ENCODE measurements at regions not wholly inside any gene's neighbourhood (a gene's known extent, or its start where the extent isn't known, plus 50 kb on each side); places are given as distances from the start of the nearest gene placed in this dataset.

DNA sequence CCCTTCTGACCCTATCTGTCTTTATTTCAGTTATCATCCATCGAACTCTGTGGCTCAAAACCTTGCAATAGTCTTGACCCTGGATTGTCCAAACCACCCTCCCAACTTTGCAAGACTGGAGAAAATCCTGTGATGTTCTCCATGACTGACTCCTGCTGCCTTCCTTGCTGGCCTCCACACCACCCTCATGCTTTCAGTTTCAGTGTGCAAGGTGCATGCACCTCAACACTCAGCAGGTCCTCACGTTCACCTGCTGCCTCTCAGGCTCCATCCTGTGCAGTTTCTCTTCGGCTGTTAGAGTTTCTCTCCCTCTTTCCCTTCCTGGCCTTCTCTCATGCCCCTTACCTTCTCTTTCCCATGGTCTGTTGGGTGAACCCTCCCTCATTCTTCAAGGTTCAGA lies 59.4 kb upstream of the ASIC2 start:
- no peak for DNase-seq

DNA sequence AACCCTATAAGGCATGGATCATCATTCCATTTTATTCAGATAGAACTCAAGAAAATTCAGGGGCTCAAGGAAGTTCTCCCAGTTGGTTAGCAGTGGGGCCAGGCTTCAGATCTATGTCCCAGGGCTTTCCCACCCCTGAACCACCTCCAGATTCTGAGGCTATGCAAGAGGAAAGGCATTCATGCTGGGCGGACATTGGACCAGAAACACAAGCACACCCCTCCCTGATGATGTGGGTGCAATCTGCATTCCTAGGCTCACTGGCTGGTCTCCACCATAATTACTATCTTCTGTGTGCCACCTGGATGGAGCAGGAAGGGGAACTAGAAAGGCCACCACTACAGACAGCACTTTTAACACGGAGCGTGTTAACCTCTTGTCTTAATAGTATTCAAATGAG lies 63.2 kb upstream of the ASIC2 start:
- no peak for DNase-seq

DNA sequence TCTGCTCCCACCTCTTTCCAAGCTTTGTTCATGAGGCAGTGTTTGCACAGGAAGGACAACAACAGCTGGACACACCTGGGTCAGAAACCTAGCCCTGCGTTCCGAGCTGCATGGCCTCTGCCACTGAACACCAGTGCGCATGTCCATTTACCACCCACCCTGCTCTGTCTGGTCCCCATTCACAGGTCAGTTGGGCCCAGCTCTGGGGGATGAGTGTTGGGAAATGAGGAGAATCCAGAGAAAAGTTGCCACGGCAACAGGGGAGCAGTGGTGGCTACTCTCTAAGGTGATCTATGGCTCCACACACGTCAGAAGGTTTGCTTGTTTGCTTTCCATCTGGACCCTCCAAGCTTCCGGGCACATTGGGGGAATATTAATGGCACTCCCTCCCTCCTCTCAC lies 70.4 kb upstream of the ASIC2 start:
- no peak for DNase-seq

DNA sequence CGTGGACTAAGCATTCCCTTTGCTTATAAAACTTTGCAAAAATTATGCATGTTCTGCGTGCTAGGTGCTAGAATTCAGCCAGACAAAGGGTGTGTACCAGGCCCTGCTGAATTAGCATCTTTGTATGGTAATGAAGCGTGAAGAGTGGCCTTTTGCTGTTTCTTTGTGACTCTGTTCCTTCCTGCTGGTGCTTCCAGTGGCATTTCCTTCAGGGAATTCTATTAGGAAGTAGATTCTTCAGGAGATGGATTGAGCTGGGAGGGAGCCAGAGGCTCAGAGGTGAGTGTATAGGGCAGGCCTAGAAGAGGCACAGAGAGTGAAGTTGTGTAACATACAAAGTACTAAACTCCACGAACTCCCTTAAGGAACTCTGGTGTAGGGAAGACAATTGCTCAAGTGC lies 73.9 kb upstream of the ASIC2 start:
- DNase-seq: no peak

DNA sequence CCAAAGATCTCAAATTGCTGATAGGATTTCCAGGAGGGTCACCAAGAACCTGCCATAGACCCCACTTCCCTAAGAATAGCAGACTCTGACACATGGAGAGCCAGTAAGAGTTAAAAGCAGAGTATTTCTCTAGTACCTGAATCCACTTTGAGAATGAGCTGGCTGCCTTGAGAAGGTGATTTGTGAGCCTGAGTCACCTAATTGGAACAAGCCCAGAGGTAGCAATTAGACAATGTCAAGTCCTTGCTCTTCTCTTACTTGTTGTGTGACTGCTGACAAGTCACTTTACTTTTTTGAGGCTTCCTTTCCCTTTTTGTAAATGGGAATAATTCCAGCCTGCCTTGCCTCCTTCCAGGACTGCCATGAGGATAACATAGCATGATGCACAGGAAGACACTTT lies 76.1 kb upstream of the ASIC2 start:
- DNase-seq: no peak

DNA sequence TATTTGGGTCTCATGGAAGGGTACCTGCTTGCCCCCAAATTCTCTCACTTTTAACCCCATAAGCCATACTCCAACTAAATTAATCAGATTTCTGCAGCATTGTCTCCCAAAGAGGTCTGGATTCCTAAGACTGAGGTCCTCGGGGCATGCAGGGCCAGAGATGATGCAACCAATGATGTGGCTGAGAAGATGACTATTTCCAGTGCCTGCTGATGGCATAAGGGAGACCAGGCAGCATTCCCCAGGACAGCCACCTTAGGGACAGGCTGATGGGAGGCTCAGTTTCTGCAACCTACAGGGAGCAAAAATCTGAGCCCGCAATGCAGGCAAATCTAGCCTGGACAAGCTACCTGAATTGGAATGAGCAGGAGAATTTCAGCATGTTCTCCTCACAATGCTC lies 76.8 kb upstream of the ASIC2 start:
- DNase-seq: no peak

DNA sequence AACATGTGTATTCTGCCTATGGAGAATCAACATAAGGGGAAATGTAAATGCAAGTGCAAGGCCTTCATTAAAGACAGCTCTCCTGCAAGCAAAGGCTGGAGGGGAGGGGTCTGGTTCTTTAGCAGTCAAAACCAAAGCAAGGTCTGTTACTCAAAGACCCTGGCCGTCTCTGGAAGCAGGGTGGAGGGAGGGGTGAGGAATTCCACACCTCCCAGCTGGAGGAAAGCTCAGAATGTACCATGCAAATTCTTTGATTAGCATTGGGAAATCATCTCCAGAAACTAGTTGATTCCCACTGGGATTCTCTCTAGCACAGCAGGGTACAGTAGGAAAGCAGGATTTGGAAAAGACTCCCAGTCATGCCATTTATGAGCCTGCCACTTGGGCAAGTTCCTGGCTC lies 77.3 kb upstream of the ASIC2 start:
- no peak for DNase-seq

DNA sequence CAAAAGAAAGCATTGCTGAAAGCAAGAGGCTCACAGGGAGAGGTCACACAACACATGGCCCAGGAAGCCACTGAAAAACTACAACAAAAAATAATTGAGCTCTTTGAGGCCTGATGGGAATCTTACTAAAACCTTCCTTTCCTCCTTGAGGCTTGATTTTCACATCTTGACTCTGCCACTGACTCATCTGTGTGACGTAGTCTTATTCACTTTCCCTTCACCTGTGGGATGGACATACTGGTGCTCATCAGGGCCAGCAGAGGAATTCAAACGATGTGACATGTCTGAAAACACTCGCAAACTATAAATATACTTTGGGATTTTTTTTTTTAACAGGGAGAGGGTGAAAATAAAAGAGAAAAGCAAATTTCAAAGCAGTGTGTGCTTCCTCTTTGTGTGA lies 78.3 kb upstream of the ASIC2 start:
- no peak for DNase-seq

DNA sequence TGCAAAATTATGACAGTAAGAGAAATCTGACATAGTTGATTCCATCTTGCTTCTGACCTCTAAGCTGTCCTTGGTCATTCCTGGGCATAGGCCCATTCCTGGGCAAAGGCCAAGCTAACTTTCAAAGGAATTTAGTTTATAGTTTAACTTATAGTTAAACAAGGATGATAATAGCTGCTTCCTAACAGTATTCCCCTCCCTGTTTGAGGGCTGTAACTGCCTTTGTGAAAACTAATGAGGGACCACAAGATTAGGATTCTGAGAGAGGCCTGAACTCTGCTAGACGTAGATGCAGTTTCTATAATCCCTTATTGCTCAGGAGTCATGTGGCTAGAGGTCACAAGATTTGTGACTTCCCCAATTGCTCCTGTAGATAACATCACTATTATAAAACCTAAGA lies 80.2 kb upstream of the ASIC2 start:
- DNase-seq: no peak

DNA sequence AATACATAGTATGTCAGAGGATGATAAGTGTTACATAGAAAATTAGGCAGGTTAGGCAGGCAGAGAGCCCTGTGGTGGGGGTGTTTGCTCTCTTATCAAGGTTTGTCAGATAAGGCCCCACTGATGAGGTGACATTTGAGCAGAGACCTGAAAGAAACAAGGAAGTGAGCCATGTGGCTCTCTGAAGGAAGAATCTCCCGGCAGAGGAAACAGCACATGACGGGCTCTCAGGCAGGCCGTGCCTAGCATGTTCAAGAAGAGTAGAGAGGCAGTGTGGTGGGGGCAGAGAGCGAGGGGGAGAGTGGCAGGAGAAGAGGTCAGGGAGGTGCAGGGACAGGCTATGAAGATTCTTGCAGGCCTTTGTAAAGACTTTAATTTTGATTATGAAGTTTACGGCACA lies 82.0 kb upstream of the ASIC2 start:
- no peak for DNase-seq

DNA sequence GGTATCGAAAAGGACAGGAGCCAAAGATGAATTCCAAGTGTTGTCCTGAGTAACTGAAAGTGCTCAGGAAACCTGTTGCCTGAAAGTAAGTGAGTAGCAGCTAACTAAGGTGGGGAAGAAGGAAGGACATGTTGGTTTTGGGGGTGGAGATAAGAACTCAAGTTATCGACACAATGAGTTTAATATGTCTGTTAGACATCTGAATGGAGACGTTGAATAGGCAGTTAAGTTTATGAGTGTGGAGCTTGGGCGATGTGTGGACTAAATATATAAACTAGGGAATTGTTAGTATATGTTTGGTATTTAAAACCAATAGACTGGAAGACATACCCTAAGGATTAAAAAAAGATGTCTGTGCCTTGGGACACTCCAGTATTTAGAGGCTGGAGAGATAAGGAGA lies 82.7 kb upstream of the ASIC2 start:
- DNase-seq: no peak

DNA sequence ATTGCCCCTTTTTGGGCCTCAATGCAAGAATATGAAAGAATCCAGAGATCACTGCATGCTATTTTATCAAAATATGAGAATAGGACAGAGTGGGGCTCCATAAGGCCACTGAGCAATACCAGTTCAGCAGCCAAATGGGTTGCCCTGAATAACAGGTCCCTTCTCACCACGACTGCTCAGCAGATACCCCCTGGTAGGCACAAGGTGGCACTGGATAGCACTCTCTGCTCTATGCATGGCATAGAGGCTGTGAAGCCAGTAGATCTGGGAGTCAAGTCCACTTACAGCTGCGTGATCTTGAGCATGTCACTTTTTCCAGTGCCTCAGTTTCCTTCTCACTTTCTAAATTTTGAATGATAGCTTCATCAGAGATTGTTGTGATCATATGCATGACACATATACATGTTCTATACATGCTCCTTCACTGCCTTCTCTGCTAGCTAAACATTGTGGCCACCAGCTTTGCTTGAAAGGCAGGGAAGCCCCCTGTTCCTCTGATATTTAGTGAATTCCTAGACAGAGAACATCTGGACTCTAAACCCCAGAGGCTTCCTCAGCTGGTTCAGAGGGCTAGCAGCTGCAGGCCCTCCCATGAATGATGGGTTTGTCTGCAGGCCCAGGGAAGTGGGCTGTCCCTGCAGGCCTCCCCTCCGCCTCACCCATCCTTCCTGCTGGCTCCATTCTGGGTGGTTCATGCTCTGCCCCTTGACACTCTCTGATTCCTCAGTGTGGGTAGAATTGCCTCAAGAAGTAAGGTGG lies 84.9 kb upstream of the ASIC2 start:
- no peak for DNase-seq

DNA sequence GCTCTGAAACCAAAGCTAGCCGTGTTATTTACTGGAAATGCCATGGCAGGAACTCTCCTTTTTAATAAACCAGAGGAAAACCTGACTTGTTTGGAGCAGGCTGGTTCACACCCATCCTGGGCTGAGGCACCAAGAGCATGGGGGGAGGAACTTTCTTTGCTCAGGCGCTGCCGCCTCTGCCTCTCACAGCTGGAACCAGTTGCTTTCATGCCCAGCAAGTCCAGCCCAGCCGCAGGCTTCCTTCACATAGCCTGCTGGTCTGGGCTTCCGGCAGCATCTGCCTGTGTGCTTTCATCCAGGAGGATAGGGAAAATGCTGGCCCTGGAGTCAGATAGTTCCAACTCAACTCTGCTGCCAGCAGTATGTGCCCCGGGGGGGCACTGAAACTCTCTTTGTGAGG lies 88.1 kb upstream of the ASIC2 start:
- no peak for DNase-seq

DNA sequence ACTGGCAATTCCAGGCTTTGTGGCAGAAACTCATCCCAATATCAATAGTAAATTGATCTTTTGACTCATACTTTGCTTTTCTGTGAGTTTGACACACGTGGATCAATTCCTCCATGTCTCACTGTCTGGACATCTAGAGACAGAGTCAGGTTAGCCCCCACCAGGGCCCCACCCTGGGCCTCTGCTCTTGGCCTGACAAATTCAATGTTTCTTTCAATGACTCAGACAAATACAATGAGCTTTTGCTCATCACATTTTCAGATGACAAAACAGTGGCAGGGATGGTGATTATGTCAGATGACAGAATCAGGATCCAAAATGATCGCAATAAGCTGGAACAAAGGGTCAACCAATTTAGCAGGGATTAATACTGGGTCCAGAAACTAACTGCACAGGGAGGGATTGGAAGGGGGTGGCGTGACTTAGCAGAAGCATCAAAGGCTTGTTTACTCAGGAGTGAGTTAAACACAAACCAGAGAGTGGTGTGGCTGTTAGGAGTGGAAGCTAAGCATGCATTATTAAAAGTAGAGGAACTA lies 90.5 kb upstream of the ASIC2 start:
- no peak for DNase-seq

DNA sequence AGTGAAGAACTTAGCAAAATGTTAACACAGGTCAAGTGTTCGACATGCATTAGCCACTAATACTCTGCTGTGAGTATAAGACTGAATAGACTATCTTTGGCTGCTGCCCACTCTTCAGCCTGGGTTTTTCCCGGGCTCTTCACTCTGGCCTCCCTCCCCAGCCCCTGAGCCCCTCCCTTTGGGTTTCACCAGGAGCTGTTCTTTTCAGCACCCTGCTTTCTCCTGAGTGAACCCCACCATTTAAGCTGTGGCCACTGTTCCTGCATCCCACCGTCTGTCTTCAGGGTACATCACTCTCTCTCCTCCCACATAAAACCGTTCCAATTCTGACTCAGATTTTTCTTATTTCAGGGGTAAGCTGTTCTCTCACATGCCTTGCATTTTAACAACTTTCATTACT lies 92.0 kb upstream of the ASIC2 start:
- DNase-seq: no peak

DNA sequence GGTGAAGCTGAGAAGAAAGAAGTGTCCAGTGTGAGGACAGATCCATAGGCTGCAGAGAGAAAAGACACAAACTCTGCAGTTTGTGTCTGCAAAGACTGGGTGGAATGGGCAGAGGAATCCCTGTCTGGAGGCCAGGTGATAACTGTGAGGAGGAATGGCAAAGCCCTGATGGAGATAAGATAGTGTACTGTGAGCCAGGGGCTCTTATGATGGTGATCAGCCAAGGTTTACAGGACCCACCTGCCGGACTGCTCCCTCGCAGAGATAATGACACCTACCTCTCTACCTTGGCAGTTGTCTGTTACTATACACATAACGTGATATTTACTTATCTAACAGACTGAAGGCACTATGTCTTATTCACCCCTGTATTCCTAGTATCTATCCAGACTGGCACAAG lies 92.6 kb upstream of the ASIC2 start:
- no peak for DNase-seq

DNA sequence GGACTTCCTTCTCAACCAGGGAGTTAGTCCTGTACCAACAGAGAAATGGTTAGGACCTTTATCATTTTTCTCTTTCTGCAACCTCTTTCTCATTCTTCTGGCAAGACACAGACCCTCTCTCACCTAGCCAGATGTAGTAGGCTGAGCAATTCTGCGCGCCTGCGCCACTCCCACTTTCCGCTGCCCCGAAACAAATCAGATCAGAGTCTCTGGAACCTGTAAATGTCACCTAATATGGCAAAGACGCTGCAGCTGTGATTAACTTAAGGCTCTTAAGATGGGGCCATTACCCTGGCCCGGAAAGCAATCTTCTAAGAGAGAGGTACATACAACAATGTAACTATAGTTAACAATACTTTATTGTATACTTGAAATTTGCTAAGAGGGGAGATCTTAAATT lies 94.3 kb upstream of the ASIC2 start:
- DNase-seq: no peak

DNA sequence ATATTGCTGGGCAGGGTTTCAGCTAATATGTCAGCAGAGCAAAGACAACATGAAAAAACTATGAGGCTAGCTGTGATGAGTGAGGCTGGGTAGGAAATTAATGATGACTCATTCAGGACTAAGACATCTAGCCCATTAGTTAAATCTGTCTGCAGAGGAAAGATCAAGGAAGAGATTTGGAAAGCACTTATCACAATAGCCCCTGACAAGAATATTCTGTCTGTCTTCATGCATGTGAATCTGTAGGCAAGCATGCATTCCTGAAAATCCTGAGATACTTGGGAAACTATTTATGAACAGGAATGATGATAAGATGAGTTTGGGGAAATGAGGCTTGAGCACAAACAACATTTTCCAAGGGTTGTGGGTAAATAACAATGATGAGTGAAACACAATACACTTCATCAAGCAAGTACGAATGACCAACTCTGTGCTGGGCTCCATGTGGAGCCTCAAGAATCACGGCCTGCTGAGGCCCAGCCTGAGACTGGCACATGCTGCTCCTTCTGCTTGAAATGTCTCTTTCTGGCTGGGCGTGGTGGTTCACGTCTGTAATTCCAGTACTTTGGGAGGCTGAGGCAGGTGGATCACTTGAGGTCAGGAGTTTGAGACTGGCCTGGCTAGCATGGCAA lies 96.5 kb upstream of the ASIC2 start:
- no peak for DNase-seq

DNA sequence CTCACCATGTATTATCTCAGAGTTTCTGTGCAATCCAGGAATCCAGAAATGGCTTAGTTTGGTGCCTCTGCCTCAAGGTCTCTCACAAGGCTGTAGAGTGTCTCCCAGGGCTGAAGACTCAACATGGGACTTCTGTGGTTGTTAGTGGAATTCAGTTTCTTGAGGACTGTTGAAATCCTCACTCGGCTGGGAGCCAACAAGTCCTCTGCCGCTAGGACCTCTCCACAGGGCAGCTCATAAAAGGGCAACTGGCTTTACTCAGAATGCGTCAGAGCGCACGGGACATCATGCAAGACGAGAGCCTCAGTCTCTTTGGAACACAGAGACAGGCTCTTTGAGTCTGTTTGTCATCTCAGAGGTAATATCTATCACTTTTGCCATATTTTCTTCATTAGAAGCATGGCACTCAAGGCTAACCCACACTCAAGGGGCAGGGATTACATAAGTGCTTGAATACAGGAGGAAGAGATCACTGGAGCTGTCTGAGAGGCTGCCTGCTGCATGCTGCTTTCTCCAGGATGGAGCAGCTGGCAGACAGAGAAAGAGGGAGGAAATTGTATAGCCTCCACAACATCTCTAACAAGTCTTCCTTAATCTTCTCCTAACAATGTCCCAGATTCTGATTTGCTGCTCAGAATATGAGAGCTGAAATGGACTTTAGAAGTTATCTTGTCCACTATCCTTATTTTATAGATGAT lies 97.5 kb upstream of the ASIC2 start:
- DNase-seq: no peak

DNA sequence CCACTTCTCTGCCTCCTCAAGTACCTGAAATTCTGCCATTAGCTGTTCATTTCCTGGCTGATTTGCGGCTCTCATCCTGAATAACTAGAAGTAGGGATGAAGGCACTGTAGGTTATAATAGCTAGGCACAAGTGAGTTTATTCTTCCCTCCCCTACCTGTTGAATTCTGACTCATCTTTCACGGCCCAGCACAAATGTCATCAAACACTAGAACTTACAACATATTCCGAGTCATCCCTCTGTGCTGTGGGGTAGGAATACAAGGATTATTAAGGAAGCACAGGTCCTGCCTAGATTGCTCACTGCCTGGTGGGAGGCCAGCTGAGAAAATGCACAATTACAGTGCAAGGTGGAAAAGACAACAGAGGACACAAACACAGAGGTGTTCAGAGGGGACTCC lies 103.7 kb upstream of the ASIC2 start:
- DNase-seq: no peak

DNA sequence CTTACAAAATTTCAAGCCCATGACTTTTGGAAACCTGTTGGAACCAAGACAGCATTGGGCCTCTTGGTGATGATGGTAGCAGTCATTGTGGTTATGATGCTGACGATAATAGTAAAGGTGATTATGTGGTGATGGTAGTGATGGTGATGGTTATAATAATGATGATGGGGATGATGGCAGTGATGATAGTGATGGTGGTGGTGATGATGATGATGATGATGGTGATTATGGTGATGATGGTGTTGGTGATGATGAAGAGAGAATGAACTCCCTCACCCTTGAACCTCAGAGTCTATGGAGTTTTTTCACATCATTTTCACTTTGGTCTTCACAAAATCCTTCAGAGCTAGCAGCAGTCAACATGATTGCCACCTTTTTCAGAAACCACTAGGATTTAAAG lies 105.3 kb upstream of the ASIC2 start:
- DNase-seq: no peak

DNA sequence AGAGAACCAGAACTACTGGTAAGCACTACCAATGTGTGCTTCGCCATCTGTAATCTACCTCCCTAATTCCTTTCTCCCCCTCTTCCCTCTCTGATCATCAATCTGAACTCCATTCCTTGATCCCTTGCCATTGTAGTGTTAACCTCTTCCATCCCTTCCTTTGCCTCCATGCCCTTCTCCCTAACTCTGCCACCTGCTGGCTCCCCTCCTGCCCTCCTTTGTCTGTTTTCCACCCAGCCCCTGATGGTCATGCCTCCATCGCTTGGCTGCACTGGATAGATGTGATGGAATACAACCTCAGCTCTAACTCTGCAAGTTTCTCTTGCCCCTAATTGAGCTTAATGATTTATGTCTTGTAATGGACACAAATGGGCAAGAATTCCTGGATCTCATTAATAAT lies 108.2 kb upstream of the ASIC2 start:
- no peak for DNase-seq

DNA sequence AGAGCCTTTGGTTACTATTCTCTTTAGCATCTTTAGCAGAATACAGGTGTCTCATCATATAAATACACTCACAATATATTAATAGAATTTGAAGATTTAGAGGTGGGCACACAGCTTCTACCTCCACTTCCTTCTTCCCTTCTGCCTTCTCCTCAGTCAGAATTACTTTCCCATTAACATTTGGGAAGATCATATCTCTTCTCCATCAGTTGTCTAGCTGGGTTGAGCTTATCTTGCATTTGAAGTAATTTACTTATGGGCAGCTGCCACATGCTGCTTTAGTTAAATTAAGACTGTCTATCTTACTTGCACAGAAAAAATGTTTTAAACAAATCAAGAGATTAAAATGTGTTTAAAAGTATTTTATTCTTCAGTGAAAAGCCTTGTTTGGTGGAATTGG lies 110.1 kb upstream of the ASIC2 start:
- DNase-seq: no peak
